ENCODE measurements at regions not wholly inside any gene's neighbourhood (a gene's known extent, or its start where the extent isn't known, plus 50 kb on each side); places are given as distances from the start of the nearest gene placed in this dataset.
"Not testable (repeated sequence)": the region's sequence is repeated elsewhere in the genome, so short reads cannot be mapped to it uniquely, and the experiment has no call there.

DNA sequence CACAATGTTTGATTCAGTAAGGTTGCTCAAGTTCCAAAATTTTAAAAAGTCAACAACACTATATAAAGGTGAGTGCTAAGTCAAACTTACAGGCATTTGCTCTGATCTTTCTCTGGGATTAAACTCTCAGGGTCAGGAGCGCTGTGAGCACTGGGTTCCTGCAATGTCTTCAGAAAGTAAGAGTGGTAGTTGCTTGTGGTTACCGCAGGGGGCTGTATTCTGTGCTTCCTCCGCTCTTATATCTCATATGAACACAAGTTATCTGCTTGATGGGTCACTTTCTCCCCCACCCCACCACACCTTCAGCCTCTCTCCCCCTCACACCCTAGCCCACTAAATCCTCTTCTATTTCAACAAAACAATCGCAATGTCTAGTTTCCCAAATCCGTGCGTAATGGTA lies 116.4 kb upstream of the IGSF1 start:
- no peak for DNase-seq (ENCODE audit: low spot score in 2 of 2, unreplicated experiment in 2 of 2)
- no peaks in the 10 kb centered on the region for H3K36me3 Mint-ChIP-seq
- H3K27me3 Mint-ChIP-seq (ENCODE audit: low read depth) = no peaks in the 10 kb centered on the region
- no peaks in the 10 kb centered on the region for H3K9me3 Mint-ChIP-seq
- no peak overlapping the region for H3K27ac Mint-ChIP-seq
- H3K4me3 Mint-ChIP-seq = no peak overlapping the region
- H3K4me1 Mint-ChIP-seq = peaks cover 6% of the 10 kb centered on the region
- TF ChIP-seq, protein P1, sequence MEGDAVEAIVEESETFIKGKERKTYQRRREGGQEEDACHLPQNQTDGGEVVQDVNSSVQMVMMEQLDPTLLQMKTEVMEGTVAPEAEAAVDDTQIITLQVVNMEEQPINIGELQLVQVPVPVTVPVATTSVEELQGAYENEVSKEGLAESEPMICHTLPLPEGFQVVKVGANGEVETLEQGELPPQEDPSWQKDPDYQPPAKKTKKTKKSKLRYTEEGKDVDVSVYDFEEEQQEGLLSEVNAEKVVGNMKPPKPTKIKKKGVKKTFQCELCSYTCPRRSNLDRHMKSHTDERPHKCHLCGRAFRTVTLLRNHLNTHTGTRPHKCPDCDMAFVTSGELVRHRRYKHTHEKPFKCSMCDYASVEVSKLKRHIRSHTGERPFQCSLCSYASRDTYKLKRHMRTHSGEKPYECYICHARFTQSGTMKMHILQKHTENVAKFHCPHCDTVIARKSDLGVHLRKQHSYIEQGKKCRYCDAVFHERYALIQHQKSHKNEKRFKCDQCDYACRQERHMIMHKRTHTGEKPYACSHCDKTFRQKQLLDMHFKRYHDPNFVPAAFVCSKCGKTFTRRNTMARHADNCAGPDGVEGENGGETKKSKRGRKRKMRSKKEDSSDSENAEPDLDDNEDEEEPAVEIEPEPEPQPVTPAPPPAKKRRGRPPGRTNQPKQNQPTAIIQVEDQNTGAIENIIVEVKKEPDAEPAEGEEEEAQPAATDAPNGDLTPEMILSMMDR (IDR thresholded peaks at IDR 0.05; ENCODE audit: unreplicated experiment) = no peak

DNA sequence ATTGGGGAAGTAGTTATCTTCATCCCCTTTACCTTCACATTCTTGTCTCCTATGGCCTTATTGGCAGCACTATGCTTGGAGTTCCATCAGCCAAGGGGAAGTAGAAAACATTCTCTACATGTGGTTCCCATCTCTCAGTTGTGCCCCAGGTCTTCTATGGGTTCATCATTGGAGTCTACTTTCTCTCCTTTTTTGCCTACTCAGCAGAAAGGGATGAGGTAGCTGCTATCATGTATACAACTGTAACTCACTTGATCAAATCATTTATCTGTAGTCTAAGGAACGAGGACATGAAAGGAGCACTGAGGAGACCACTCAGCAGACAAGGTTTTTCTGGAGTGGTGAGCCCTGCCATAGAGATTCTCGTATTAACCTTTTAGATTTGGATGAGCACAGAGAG lies 119.0 kb upstream of the OR13H1 start:
- DNase-seq (ENCODE audit: low spot score in 2 of 2, unreplicated experiment in 2 of 2) = no peak
- Mint-ChIP-seq H3K36me3 (peaks cover 5% of the 10 kb centered on the region), H3K9me3 (peaks cover 14% of the 10 kb centered on the region), H3K4me3 (no peak overlapping the region), H3K27me3 (ENCODE audit: low read depth) (no peaks in the 10 kb centered on the region), H3K4me1 (no peaks in the 10 kb centered on the region), H3K27ac (no peak overlapping the region)
- TF ChIP-seq, protein P1 (IDR thresholded peaks at IDR 0.05; ENCODE audit: unreplicated experiment) = no peak

DNA sequence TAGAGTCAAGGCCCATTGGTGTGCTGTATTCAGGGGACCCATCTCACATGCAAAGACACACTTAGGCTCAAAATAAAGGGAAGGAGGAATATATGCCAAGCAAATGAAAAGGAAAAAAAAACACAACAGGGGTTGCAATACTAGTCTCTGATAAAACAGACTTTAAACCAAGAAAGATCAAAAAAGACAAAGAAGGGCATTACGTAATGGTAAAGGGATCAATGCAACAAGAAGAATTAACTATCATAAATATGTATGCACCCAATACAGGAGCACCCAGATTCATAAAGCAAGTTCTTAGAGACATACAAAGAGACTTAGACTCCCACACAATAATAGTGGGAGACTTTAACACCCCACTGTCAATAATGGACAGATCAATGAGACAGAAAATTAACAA lies 113.4 kb upstream of the OR13H1 start:
- not testable (repeated sequence) for H3K27ac Mint-ChIP-seq; H3K27me3 Mint-ChIP-seq (ENCODE audit: low read depth); H3K4me1 Mint-ChIP-seq; H3K4me3 Mint-ChIP-seq; DNase-seq (ENCODE audit: low spot score in 2 of 2, unreplicated experiment in 2 of 2)
- Mint-ChIP-seq H3K36me3 (peaks cover 20% of the 10 kb centered on the region), H3K9me3 (peaks cover 43% of the 10 kb centered on the region)

DNA sequence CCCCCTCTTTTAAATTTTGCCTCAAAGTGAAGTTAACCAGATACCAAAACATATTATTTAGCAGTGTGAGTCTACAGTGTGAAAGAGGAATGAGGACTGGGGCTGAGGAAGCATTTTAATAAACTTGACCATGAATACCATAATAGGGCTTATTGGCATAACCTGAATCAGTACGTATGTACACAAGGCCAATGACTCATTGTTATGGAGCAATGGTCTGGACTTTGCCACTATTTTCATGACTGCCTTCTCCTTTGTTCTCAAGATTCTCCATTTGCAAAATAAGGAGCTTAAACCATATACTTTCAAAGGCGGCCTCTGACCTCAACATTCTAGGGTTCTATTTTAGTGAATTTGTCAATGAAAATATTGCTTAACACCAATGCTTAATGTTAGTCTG lies 102.8 kb upstream of the OR13H1 start:
- Mint-ChIP-seq H3K27ac (no peak overlapping the region), H3K4me1 (no peaks in the 10 kb centered on the region)
- TF ChIP-seq, protein P1 (IDR thresholded peaks at IDR 0.05; ENCODE audit: unreplicated experiment) = no peak

DNA sequence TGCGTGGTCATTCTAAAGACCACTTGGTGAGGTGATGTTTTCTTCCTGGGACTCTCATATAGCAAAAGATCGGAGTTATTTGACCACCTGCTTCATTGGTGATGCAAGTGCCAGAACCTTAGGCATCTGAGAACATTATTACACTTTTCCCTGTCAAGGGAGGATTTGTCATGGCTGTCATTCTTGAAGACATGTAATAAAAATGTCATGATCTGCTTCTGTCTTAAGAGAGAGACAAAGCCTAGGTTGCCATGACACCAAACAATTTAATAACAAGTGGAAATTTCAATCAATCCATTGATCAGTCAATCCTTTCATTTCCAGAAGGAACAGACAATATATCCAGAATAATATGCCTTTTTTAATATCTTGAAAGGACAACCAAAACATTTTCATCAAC lies 97.9 kb upstream of the OR13H1 start:
- H3K4me3 Mint-ChIP-seq = no peak overlapping the region
- H3K27me3 Mint-ChIP-seq (ENCODE audit: low read depth) = no peaks in the 10 kb centered on the region
- H3K36me3 Mint-ChIP-seq = peaks cover 10% of the 10 kb centered on the region
- TF ChIP-seq, protein P1 (IDR thresholded peaks at IDR 0.05; ENCODE audit: unreplicated experiment) = no peak
- DNase-seq (ENCODE audit: low spot score in 2 of 2, unreplicated experiment in 2 of 2) = no peak
- H3K9me3 Mint-ChIP-seq = peaks cover 12% of the 10 kb centered on the region
- H3K4me1 Mint-ChIP-seq = no peaks in the 10 kb centered on the region
- no peak overlapping the region for H3K27ac Mint-ChIP-seq

More for the DNA sequence above, 102.8 kb upstream of the OR13H1 start:
- Mint-ChIP-seq H3K9me3 (peaks cover 10% of the 10 kb centered on the region), H3K36me3 (peaks cover 4% of the 10 kb centered on the region), H3K4me3 (no peak overlapping the region), H3K27me3 (ENCODE audit: low read depth) (no peaks in the 10 kb centered on the region)
- no peak for DNase-seq (ENCODE audit: low spot score in 2 of 2, unreplicated experiment in 2 of 2)

DNA sequence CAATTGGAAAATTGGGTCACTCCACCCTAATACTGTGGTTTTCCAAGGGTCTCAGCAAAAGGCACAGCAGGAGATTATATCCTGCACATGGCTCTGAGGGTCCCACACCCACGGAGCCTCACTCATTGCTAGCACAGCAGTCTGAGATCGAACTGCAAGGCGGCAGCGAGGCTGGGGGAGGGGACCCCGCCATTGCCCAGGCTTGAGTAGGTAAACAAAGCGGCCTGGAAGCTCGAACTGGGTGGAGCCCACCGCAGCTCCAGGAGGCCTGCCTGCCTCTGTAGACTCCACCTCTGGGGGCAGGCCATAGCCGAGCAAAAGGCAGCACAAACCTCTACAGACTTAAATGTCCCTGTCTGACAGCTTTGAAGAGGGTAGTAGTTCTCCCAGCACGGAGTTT lies 82.0 kb upstream of the OR13H1 start:
- H3K4me1 Mint-ChIP-seq; H3K27me3 Mint-ChIP-seq (ENCODE audit: low read depth); H3K27ac Mint-ChIP-seq; H3K4me3 Mint-ChIP-seq; DNase-seq (ENCODE audit: low spot score in 2 of 2, unreplicated experiment in 2 of 2): not testable (repeated sequence)
- peaks cover 63% of the 10 kb centered on the region for H3K36me3 Mint-ChIP-seq
- H3K9me3 Mint-ChIP-seq = peaks cover 72% of the 10 kb centered on the region

DNA sequence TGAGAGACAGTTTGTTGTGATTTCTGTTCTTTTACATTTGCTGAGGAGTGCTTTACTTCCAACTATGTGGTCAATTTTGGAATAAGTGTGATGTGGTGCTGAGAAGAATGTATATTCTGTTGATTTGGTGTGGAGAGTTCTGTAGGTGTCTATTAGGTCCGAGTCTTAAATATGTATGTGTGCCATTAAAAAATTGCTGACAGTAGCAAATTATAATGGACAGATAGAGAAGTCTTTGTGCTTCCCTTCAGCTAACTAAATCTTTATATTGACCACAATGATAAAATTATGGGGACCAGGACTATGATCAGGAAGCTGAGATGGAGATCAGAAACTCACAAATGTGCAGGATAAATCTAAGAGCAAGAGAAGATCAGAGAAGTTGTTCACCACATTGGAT lies 70.1 kb upstream of the OR13H1 start:
- not testable (repeated sequence) for H3K4me3 Mint-ChIP-seq; H3K27ac Mint-ChIP-seq; H3K4me1 Mint-ChIP-seq; DNase-seq (ENCODE audit: low spot score in 2 of 2, unreplicated experiment in 2 of 2); H3K27me3 Mint-ChIP-seq (ENCODE audit: low read depth)
- H3K9me3 Mint-ChIP-seq = peaks cover 20% of the 10 kb centered on the region
- peaks cover 22% of the 10 kb centered on the region for H3K36me3 Mint-ChIP-seq

Data from mesothelial cell of epicardium (in vitro differentiated cells).